GM19324 (cell line): ENCODE measurements at regions not wholly inside any gene's neighbourhood (a gene's known extent, or its start where the extent isn't known, plus 50 kb on each side); places are given as distances from the start of the nearest gene placed in this dataset.
"Not testable (repeated sequence)": the region's sequence is repeated elsewhere in the genome, so short reads cannot be mapped to it uniquely, and the experiment has no call there.

Source experiments
- ATAC-seq: cut with Tn5 transposase; IDR thresholded peaks from one replicate; pipeline ENCODE4 v1.9.1; 2021; ENCODE audit warnings: mild to moderate bottlenecking, moderate library complexity; ENCODE audit not compliant: unreplicated experiment, low FRiP score

DNA sequence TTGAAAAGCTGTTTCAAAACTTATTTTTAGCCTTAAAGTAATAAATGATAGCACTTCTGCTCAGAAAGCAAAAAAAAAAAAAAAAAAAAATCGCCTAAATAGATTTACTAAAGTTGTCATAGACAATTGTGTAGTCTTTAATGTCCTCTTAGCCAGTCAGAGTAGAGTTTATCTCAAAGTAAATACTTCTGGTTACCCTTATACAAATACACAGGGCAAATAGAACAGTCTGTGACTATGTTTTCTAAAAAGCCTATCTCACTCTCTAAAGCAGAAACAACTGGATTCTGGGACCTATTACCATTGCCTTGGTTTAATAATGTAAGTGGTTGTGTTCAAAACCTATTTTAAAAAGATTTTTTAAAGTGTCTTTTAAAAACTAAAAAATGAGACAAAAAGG lies 156.2 kb upstream of the THSD7A start:
- ATAC-seq: no peak

DNA sequence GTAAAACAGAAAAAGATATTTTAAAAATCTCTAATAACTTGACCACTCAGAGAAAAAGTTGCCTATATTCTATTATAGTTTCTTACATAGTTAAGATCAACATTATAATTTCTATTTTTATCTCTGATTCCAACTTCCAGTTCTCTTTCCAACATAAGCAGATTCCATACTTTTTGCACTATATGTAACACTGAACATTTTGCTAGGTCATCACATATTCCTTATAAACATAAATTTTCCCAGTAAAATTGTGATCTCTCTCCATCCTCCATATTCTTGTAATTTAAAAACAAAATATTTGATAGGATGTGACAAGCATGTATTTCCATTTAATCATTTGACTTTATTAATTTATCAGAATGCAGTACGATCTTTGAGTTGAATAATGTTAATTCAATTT lies 170.4 kb upstream of the THSD7A start:
- no peak for ATAC-seq

DNA sequence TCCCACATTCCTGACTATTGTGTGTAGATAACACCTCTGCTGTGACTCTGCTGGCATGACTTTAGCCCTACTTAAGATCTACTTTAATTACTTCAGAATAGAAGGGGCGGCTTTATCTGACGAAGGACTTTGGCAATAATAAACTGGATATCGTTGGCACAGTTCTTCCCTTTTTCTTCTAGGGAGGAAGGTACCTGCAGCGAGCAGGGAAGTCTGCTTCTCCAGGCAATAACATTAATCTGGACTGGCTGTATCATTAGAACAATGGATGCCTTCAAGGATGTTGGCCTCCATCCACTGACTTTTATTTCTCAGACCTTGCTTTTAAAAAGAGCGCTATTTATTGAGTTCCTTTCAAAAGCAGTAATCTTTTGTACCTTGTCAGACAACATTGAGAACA lies 172.6 kb upstream of the THSD7A start:
- no peak for ATAC-seq

DNA sequence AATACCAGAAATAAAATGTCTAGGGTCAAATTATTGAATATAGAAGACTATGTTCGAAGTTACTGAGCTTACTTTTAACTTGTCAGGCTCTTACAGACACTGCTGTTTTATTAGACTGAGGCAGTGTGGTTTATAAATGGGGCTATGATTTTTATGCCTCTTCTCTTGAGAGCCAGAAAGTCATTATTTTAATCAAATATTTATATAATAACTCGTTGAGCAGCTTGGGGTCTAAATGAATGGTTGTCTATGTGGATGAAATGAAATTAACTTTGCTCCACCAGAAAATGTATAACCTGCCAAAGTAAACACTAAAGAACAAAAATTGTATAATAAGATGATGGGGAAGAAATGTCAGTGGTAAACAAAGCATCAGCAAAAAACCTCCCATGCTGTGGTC lies 175.6 kb upstream of the THSD7A start:
- ATAC-seq: no peak

DNA sequence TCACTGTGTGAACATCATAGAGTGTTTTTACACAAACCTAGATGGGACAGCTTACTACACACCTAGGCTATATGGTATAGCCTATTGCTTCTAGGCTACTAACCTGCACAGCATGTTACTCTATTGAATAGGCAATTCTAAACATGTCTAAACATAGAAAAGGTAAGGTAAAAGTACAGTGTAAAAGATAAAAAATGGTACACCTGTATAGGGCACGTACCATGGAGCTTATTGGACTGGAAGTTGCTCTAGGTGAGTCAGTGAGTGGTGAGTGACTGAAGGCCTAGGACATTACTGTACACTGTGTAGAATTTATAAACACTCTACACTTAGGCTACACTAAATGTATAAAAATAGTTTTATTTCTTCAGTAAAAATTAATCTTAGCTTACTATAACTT lies 182.0 kb upstream of the THSD7A start:
- ATAC-seq: no peak

DNA sequence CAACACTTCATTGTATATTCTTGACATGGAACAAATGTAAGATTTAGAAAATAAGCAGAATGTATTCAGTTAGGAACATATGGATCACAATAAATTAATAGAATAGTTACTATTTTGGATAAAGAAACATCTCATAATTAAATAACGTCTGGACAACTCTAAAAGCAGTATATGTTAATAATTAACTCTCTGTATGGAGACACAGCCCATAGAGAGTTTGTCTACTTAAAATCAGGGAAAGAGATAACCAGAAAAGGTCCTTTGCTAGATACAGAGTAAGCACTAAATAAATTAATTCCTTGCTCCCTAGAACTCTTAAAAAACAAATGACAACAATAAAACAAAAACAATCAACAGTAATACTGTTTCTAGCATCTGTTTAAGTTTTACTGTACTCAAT lies 184.4 kb upstream of the THSD7A start:
- no peak for ATAC-seq

DNA sequence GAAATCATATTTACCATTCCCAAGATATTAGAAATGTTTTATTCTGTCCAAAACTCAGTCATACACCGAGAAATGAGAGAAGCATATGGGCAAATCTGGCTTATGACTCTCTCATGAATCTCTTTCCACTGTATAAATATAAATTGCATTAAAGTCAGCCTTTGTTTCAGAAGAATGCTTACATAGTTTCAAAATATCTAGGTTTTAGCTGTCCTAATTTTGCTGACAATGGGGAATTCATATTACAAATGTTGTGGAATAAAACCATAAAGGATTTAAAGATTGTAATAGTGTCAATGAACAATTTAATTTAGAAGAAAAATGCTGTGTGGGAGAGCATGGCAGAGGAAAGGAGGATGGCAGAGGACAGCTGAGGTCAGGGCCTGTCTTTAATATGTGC lies 185.0 kb upstream of the THSD7A start:
- no peak for ATAC-seq

DNA sequence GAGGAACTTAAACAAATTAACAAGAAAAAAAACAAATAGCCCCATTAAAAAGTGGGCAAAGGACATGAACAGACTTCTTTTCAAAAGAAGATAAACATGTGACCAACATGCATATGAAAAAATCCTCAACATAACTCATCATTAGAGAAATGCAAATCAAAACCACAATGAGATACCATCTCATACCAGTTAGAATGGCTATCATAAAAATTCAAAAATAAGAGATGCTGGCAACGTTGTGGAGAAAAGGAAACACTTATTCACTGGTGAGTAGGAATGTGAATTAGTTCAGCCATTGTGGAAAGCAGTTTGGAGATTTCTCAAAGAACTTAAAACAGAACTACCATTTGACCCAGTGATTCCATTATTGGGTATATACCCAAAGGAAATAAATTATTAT lies 189.1 kb upstream of the TMEM106B start:
- ATAC-seq: not testable (repeated sequence)

DNA sequence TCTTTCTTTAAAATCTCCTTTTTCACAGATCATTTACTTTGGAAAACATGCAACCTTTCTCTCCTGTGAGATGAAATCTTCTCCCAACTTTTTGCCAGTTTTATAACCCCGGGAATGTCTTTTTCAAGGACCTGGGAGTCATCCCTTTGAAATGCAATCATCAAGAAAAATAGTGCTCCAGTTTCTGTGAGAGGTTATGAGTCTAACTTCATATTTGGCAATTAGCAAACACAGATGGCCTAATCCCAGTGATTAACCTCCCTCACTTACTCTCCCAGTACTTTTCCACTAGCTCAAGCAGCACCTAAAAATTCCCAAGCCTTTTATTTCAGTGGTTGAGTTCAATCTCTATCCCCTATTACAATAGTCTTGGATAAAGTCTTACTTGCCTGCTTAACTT lies 185.8 kb upstream of the TMEM106B start:
- no peak for ATAC-seq

DNA sequence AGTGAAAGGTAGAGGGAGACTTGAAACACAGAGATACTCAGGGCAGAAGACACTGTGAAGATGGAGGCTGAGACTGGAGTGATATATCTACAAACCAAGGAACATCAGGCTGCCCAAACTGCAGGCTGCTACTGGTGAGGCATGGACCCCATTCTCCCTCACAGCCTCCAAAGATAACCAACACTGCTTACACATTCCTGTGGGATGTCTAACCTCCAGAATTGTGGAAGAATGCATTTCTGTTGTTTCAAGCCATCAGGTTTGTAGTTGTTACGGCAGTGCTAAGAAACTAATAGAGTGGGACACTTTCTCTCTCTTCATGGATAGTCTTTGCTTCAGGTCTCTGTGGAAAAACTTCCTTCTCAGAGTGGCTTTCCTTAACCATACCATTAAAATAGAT lies 182.6 kb upstream of the TMEM106B start:
- no peak for ATAC-seq

DNA sequence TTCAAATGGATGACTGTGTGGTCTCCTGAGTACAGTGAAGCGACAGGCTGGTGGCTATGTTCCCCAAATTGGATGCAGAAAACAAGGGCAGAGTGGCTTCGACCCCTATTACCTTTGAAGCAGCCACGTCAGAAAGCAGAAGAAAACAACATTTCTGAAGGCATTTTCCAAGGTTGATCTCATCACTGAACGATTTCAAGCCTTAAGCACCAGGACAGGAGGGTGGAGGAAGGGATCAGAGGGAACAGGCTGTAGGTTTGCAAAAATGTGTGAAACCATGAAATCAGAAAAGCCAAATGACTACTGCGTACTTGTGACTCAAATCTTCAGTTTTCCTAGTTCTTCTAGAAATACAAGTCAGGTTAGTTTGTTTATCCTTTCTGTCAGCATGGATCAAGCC lies 181.0 kb upstream of the TMEM106B start:
- no peak for ATAC-seq

DNA sequence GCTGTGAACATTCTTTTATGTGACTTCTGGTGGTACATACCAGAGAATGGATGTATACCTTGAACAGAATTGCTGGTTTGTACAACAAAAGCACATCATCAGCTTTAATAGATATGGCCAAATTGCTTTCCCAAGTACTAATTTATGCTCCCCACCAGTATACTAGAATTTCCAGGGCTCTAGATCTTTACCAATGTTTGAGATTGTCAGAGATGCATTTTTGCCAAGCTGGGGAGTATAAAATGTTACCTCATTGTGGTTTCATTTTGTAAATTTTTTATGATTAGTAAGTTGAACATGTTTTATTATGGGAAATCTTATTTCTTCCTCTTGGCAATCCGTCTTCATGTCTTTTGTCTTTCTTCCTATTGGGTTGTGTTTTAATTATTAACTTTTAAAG lies 179.9 kb upstream of the TMEM106B start:
- ATAC-seq: no peak

DNA sequence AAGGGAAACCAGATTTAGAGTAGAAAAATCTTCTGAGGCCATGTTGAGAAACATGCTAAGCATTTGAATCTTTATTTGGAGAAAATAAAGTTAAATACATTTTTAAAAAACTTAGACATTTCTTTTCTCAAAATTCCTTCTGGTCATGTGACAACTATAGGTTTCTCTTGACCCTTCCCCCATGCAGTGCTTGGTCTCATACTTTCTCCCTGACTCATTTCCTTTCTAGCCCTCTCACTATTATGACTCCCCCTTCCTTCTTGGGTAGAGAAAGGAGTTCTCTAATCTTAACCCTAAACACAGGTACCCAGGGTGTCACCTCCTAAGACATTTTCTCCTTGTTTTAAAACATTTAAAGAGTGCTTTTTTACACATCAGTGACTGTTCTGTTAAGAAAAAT lies 179.5 kb upstream of the TMEM106B start:
- ATAC-seq: no peak

DNA sequence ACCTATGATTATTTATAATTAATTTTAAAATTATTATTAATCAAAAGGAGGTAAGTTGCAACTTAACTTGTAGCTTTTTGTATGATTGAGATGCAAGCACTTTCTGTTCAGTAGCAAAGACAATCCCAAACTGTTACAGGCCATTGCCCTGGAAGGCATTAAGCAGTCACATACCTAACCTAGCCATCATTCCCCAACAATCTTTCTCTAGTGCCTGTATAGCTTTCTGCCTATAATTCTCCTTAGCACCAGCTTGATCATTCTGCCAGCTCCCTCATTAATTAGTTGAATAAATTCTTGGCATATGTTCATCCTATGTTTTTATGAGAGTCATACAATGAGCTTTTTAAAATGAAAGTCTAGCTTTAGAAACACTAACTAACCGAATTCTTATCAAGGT lies 178.9 kb upstream of the TMEM106B start:
- ATAC-seq: no peak

DNA sequence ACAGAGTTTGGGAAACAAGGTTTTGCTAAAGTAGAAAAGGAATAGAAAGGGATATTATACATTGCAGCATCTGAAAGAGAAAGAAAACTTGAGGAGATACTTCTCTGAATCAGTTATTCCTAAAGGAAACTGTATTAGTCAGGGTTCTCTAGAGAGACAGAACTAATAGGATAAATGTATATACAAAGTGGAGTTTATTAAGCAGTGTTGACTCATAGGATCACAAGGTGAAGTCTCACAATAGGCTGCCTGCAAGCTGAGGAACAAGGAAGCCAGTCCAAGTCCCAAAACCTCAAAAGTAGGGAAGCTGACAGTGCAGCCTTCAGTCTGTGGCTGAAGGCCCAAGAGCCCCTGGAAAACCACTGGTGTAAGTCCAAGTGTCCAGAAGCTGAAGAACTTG lies 167.6 kb upstream of the TMEM106B start:
- not testable (repeated sequence) for ATAC-seq

DNA sequence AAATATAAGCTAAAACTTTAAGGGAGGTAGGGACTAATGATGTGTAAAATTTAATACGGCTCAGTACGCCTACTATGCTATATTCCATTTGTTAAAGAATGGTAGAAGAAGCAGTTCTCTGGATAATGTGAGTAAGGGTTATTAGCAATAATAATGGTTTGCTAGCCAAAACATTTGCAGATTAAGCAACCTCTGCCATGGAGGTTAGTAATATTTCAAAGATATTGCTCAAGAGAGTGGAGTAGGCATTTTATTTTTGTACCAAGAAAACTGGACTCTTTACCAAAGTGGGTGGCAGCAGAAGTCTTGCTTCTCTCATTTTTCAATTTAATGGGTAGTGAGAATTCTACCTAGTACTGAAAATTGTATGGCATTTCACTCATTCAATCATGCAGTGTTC lies 158.9 kb upstream of the TMEM106B start:
- ATAC-seq: no peak

DNA sequence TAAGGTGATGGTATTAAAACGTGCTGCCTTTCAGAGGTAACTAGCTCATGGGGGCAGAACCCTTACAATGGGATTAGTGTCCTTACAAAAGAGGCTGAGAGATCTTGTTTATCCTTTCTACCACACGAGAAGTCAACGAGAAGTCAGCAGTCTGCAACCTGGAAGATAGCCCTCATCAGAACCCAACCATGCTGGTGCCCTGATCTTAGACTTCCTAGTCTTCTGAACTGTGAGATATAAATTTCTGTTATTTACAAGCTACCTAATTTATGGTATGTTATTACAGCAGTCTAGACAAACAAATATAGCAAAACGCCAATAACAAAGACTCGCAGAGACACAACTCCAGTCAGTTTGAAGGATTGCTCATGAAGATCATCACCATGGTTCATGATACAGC lies 157.5 kb upstream of the TMEM106B start:
- ATAC-seq: no peak

DNA sequence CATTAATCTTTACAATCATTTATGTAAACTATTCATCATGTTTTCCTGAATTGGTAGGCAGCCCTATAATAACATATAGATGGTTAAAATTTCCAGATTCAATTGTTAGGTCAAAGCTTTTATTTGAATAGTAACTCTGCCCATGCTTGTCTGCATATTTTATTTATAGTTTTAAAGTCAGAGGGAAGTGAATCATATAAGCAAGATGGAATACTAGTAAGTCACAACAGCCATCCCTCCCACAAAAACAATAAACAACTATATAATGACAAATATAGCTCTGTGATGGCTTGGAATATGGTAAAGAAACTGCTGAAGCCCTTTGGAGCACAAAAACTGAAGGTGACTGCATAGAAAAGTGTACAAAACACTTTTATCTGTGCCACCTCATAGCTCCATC lies 156.3 kb upstream of the TMEM106B start:
- no peak for ATAC-seq

DNA sequence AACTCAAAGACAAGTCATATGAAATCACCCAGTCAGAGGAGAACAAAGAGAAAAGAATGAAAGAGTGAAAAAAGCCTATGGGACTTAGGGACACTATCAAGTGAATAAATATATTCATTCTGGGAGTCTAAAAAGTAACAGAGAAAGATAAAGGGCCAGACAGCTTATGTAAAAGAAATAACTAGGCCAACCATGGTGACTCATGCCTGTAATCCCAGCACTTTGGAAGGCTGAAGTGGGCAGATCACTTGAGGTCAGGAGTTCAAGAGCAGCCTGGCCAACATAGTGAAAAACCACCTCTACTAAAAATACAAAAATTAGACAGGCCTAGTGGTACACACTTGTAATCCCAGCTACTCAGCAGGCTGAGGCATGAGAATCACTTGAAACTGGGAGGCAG lies 154.7 kb upstream of the TMEM106B start:
- no peak for ATAC-seq

DNA sequence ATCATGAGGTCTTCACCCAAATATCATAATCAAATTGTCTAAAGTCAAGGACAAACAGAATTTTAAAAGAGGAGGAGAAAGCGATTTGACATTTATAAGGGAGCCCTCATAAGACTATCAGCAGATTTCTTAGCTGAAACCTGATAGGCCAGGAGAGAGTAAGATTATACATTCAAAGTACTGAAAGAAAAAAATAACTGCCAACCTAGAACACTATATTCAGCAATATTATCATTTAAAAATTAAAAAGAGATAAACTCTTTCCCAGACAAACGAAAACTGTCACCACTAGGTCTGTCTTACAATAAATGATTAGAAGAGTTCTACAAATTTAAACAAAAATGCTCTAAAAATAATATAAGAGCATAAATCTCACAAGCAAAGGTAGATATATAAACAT lies 154.1 kb upstream of the TMEM106B start:
- no peak for ATAC-seq

DNA sequence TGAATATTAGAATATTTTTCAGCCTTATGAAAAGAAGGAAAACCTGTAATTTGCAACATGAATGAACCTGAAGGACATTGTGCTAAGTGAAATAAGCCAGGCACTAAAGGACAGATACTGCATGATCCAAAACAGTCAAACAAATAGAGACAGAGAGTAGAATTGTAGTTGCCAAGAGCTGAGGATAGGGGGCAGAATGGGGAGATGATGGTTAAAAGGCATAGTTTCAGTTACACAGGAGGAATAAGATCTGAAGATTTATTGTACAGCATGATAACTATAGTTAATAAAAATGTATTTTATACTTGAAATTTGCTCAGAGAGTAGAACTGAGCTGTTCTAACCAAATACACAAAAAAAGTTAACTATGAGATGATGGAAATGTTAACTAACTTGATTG lies 149.0 kb upstream of the TMEM106B start:
- no peak for ATAC-seq

DNA sequence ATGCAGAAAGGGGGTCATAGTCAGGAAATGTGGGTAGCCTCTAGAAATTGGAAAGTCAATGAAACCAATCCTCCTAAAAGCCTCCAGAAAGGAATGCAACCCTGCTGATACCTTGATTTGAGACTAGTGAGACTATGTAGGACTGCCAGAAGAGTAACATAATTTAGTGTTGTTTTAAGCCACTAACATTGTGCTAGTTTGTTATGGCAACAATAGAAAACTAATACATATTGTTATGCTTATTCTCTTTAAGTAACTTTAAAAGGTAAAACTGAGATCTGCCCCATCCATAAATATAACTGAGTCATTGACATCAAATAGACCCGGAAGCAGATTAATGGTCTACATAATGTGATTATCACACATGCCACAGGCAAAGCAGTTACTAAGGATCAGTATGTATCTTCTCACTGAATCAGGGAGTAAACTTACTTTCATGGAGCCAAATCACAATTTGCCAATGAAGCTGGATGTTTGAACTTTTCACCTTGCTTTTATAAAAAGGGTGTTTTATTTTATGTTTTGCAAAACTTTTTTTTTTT lies 146.4 kb upstream of the TMEM106B start:
- no peak for ATAC-seq

DNA sequence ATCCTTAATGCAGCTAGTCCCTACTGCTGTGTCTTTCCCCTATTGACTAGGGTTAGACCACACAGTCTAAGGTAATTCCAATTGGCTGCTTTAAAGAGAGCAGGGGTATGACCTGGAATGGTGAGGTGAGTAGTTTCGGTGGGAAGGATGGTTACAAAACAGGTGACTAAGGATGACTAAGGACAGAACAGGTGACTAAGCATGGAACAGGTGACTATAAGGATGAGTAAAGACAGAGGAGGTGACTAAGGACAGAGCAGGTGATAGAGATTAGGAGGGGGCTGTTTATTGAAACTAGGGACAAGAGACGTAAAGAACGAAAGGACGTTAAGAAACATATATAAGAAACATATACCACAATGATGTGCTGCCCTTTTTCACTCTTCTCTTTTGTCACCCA lies 145.1 kb upstream of the TMEM106B start:
- no peak for ATAC-seq
